ENCODE measurements at regions not wholly inside any gene's neighbourhood (a gene's known extent, or its start where the extent isn't known, plus 50 kb on each side); places are given as distances from the start of the nearest gene placed in this dataset.

- Histone ChIP-seq H3K9me3 (replicated peaks; ENCODE audit: control insufficient read depth, low read depth, low read length) (no peaks in the 10 kb centered on the region), H3K4me1 (ENCODE audit: control insufficient read depth, insufficient read depth, low read length) (no peaks in the 10 kb centered on the region), H3K4me3 (ENCODE audit: low read length) (no peak overlapping the region), H3K27ac (ENCODE audit: low read length) (no peak overlapping the region), H3K36me3 (ENCODE audit: control insufficient read depth, insufficient read depth, low read length) (no peaks in the 10 kb centered on the region), H3K27me3 (ENCODE audit: control insufficient read depth, insufficient read depth, low read length) (no peaks in the 10 kb centered on the region)
- 100% methylated on average over 1 of the region's 3 CpGs for WGBS (ENCODE audit: insufficient coverage)
- DNase-seq, result no peak
Observed at GRCh38 chr18:61756244-61756643, 136.6 kb downstream of the RNF152 start.

- Histone ChIP-seq H3K9me3 (replicated peaks; ENCODE audit: control insufficient read depth, low read depth, low read length) (no peaks in the 10 kb centered on the region), H3K4me1 (ENCODE audit: control insufficient read depth, insufficient read depth, low read length) (no peaks in the 10 kb centered on the region)
Observed at GRCh38 chr18:61755555-61755954, 137.3 kb downstream of the RNF152 start.

GRCh38 chr18:61754039-61754583 is 138.7 kb downstream of the RNF152 start:
- DNase-seq, result no peak
- H3K9me3 ChIP-seq (replicated peaks; ENCODE audit: control insufficient read depth, low read depth, low read length), result no peaks in the 10 kb centered on the region
- no peak overlapping the region for H3K27ac ChIP-seq (ENCODE audit: low read length)
- no peak overlapping the region for H3K4me3 ChIP-seq (ENCODE audit: low read length)
- H3K27me3 ChIP-seq (ENCODE audit: control insufficient read depth, insufficient read depth, low read length), result no peaks in the 10 kb centered on the region
- WGBS (ENCODE audit: insufficient coverage), result 66% methylated on average over 4 of the region's 5 CpGs
- H3K4me1 ChIP-seq (ENCODE audit: control insufficient read depth, insufficient read depth, low read length), result no peaks in the 10 kb centered on the region
- H3K36me3 ChIP-seq (ENCODE audit: control insufficient read depth, insufficient read depth, low read length), result no peaks in the 10 kb centered on the region

More at GRCh38 chr18:61755555-61755954, 137.3 kb downstream of the RNF152 start:
- Histone ChIP-seq H3K4me3 (ENCODE audit: low read length) (no peak overlapping the region), H3K27me3 (ENCODE audit: control insufficient read depth, insufficient read depth, low read length) (no peaks in the 10 kb centered on the region), H3K36me3 (ENCODE audit: control insufficient read depth, insufficient read depth, low read length) (no peaks in the 10 kb centered on the region), H3K27ac (ENCODE audit: low read length) (no peak overlapping the region)
- no peak for DNase-seq
- WGBS (ENCODE audit: insufficient coverage), result 88% methylated on average over 5 of the region's 7 CpGs

- no peaks in the 10 kb centered on the region for H3K36me3 ChIP-seq (ENCODE audit: control insufficient read depth, insufficient read depth, low read length)
- no peaks in the 10 kb centered on the region for H3K27me3 ChIP-seq (ENCODE audit: control insufficient read depth, insufficient read depth, low read length)
- H3K4me3 ChIP-seq (ENCODE audit: low read length), result no peak overlapping the region
- H3K9me3 ChIP-seq (replicated peaks; ENCODE audit: control insufficient read depth, low read depth, low read length), result no peaks in the 10 kb centered on the region
- 50% methylated on average over 1 of the region's 1 CpG for WGBS (ENCODE audit: insufficient coverage)
- no peak for DNase-seq
- H3K27ac ChIP-seq (ENCODE audit: low read length), result no peak overlapping the region
- H3K4me1 ChIP-seq (ENCODE audit: control insufficient read depth, insufficient read depth, low read length), result peaks cover 3% of the 10 kb centered on the region
Observed at GRCh38 chr18:61753373-61753772, 139.4 kb downstream of the RNF152 start.

GRCh38 chr18:61752973-61753372 is 139.8 kb downstream of the RNF152 start:
- H3K9me3 ChIP-seq (replicated peaks; ENCODE audit: control insufficient read depth, low read depth, low read length), result no peaks in the 10 kb centered on the region
- H3K4me3 ChIP-seq (ENCODE audit: low read length), result no peak overlapping the region
- H3K4me1 ChIP-seq (ENCODE audit: control insufficient read depth, insufficient read depth, low read length), result peaks cover 6% of the 10 kb centered on the region
- no peaks in the 10 kb centered on the region for H3K36me3 ChIP-seq (ENCODE audit: control insufficient read depth, insufficient read depth, low read length)
- no peaks in the 10 kb centered on the region for H3K27me3 ChIP-seq (ENCODE audit: control insufficient read depth, insufficient read depth, low read length)
- no peak overlapping the region for H3K27ac ChIP-seq (ENCODE audit: low read length)
- DNase-seq, result no peak
- WGBS (ENCODE audit: insufficient coverage), result 93% methylated on average over 4 of the region's 5 CpGs

- H3K27ac ChIP-seq (ENCODE audit: low read length), result no peak overlapping the region
- H3K9me3 ChIP-seq (replicated peaks; ENCODE audit: control insufficient read depth, low read depth, low read length), result no peaks in the 10 kb centered on the region
- H3K27me3 ChIP-seq (ENCODE audit: control insufficient read depth, insufficient read depth, low read length), result no peaks in the 10 kb centered on the region
- no peaks in the 10 kb centered on the region for H3K36me3 ChIP-seq (ENCODE audit: control insufficient read depth, insufficient read depth, low read length)
- no peak for DNase-seq
- H3K4me1 ChIP-seq (ENCODE audit: control insufficient read depth, insufficient read depth, low read length), result peaks cover 7% of the 10 kb centered on the region
- 92% methylated on average over 2 of the region's 9 CpGs for WGBS (ENCODE audit: insufficient coverage)
- H3K4me3 ChIP-seq (ENCODE audit: low read length), result no peak overlapping the region
Observed at GRCh38 chr18:61750840-61751668, 141.8 kb downstream of the RNF152 start.

- H3K36me3 ChIP-seq (ENCODE audit: control insufficient read depth, insufficient read depth, low read length), result no peaks in the 10 kb centered on the region
- peaks cover 7% of the 10 kb centered on the region for H3K4me1 ChIP-seq (ENCODE audit: control insufficient read depth, insufficient read depth, low read length)
- H3K9me3 ChIP-seq (replicated peaks; ENCODE audit: control insufficient read depth, low read depth, low read length), result no peaks in the 10 kb centered on the region
- no peak overlapping the region for H3K4me3 ChIP-seq (ENCODE audit: low read length)
- H3K27me3 ChIP-seq (ENCODE audit: control insufficient read depth, insufficient read depth, low read length), result no peaks in the 10 kb centered on the region
- WGBS (ENCODE audit: insufficient coverage), result 57% methylated on average over 2 of the region's 4 CpGs
- no peak for DNase-seq
- no peak overlapping the region for H3K27ac ChIP-seq (ENCODE audit: low read length)
Observed at GRCh38 chr18:61749546-61749945, 143.3 kb downstream of the RNF152 start.

- Histone ChIP-seq H3K4me3 (ENCODE audit: low read length) (no peak overlapping the region), H3K27me3 (ENCODE audit: control insufficient read depth, insufficient read depth, low read length) (no peaks in the 10 kb centered on the region), H3K36me3 (ENCODE audit: control insufficient read depth, insufficient read depth, low read length) (no peaks in the 10 kb centered on the region), H3K9me3 (replicated peaks; ENCODE audit: control insufficient read depth, low read depth, low read length) (no peaks in the 10 kb centered on the region), H3K4me1 (ENCODE audit: control insufficient read depth, insufficient read depth, low read length) (peaks cover 9% of the 10 kb centered on the region), H3K27ac (ENCODE audit: low read length) (peak overlapping the region; percentile 78)
- DNase-seq, result peak; percentile 32
- WGBS (ENCODE audit: insufficient coverage), result 39% methylated on average over 2 of the region's 6 CpGs
Observed at GRCh38 chr18:61749031-61749430, 143.8 kb downstream of the RNF152 start.

GRCh38 chr18:61748004-61748403 is 144.8 kb downstream of the RNF152 start:
- no peaks in the 10 kb centered on the region for H3K27me3 ChIP-seq (ENCODE audit: control insufficient read depth, insufficient read depth, low read length)
- WGBS (ENCODE audit: insufficient coverage), result 49% methylated on average over 10 of the region's 10 CpGs
- no peaks in the 10 kb centered on the region for H3K36me3 ChIP-seq (ENCODE audit: control insufficient read depth, insufficient read depth, low read length)
- peaks cover 14% of the 10 kb centered on the region for H3K4me1 ChIP-seq (ENCODE audit: control insufficient read depth, insufficient read depth, low read length)
- no peaks in the 10 kb centered on the region for H3K9me3 ChIP-seq (replicated peaks; ENCODE audit: control insufficient read depth, low read depth, low read length)
- no peak overlapping the region for H3K4me3 ChIP-seq (ENCODE audit: low read length)
- DNase-seq, result peak; percentile 62
- peak overlapping the region; percentile 65 for H3K27ac ChIP-seq (ENCODE audit: low read length)

GRCh38 chr18:61743775-61744531 is 148.9 kb downstream of the RNF152 start:
- H3K9me3 ChIP-seq (replicated peaks; ENCODE audit: control insufficient read depth, low read depth, low read length), result no peaks in the 10 kb centered on the region
- 57% methylated on average over 1 of the region's 4 CpGs for WGBS (ENCODE audit: insufficient coverage)
- H3K4me1 ChIP-seq (ENCODE audit: control insufficient read depth, insufficient read depth, low read length), result peaks cover 19% of the 10 kb centered on the region
- peak; percentile 79 for DNase-seq
- H3K27ac ChIP-seq (ENCODE audit: low read length), result peak overlapping the region; percentile 69
- H3K27me3 ChIP-seq (ENCODE audit: control insufficient read depth, insufficient read depth, low read length), result no peaks in the 10 kb centered on the region
- H3K36me3 ChIP-seq (ENCODE audit: control insufficient read depth, insufficient read depth, low read length), result no peaks in the 10 kb centered on the region
- no peak overlapping the region for H3K4me3 ChIP-seq (ENCODE audit: low read length)
